NCI-H2081 (cell line): ENCODE measurements at regions not wholly inside any gene's neighbourhood (a gene's known extent, or its start where the extent isn't known, plus 50 kb on each side); places are given as distances from the start of the nearest gene placed in this dataset.
"Not testable (repeated sequence)": the region's sequence is repeated elsewhere in the genome, so short reads cannot be mapped to it uniquely, and the experiment has no call there.

ENCODE experiments used
- DNase-seq, 2 experiments: peaks; one replicate each; lab custom pipeline; 2025; lab: John Stamatoyannopoulos, UW

DNA sequence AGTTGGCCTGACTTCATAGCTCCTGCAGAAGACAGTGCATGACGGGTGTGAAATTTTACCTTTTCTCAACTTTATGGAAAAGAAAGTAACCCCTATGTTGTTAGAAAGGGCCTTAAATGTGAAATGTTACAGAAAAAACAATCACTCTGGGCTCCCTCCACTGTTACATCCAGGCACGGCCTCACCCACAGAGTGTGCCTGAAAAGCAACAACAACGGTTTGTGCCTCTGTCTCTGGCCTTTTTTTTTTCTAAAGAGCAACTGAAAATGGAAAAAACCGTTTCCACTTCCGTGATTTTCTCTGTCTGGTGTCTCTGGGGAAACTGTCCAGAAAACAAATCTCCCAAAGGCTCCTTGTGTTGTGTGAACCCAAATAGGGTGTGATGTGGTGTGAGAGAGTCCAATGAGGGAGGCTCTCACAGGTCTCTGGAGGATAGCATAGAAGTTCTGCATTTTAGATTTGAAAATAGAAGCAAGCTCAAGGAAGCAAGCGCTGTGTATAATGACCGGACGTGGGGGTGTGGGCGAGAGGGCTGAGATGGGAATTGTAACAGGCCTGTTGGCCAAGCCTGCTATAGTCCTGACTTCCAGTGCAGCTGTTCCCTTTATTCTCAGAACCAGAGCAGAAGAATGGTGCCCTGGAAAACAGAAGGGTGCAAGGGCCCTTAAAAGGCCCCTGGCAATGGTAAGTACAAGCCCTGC is 221.8 kb upstream of the TUT7 start:
- DNase-seq, result no peak

DNA sequence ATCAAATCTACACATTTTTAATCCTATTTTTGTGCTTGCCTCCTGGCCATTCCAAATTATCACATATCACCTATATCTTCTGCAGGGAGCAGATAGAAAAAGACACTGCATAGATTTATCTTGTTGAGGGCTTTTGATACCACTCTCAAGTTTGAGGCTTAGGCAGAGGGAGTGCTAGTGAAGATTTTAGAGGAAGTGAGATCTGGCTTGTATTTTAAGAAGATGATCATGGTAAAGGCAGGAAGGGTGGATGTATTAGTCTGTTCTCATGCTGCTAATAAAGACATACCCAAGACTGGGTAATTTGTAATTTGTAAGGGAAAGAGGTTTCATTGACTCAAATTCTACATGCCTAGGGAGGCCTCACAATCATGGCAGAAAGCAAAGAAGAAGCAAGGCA is 220.9 kb upstream of the TUT7 start:
- DNase-seq, result no peak

DNA sequence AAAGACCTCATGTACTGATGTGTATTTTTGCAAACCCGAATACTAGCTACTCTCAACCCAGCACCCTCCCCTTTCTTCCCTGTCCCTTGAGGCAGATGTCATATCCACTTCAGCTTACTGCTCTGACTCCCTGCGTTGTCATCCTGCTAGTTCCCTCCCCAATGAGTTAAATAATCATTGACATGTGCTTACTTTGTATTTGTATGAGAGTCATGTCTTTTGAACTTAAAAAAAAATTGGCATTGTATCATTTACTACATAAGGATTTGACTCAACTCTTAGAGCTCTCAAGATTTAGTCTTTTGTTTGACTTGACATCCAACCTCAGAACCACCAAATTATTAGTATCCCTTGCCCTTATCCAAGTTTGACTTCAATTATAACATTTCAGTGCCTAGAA is 219.7 kb upstream of the TUT7 start:
- DNase-seq, result no peak

DNA sequence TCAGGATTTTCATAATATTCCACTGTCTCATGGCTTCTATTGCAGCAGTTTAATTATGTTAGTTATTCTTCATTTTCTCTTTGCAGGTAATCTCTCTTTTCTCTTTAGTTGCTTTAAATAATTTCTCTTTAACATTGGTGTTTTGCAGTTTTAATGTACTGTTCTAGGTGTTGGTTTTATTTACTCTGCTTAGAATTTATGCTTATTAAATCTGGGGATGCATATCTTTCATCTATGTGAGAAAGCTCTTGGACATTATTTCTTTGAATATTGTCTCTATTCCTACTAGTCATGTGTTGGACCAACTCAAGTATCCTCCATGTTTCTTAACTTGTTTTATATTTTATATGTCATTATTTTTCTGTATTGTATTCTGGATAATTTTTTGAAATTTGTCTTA is 218.7 kb upstream of the TUT7 start:
- DNase-seq, result no peak

DNA sequence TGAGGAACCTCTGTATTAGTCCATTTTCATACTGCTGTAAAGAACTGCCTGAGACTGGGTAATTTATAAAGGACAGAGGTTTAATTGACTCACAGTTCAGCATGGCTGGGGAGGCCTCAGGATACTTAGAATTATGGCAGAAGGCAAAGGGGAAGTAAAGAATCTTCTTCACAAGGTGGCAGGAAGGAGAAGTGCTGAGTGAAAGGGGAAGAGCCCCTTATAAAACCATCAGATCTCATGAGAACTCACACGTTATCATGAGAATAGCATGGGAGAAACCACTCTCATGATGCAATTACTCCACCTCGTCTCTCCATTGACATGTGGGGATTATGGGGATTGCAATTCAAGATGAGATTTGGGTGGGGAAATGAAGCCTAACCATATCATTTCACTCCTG is 211.4 kb upstream of the TUT7 start:
- not testable (repeated sequence) for DNase-seq

DNA sequence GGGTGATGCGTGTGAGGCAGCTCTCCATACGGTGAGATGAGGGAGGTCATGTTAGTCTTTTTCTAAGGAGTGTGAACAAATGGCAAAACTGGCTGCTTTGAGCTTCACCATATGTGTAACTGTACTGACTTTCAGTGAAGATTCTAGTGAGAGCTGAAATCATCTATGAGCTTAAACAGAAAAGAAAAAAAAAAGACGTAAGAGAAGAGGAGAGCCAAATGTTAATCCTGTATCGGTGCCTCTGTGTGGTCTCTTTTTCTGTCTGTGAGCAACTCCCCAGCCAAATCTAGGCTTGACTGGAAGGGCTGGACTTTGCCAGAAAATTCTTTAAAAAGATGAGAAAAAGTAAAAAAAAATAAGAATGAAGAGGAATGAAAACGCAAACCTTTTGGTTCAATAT is 209.7 kb upstream of the TUT7 start:
- no peak for DNase-seq

DNA sequence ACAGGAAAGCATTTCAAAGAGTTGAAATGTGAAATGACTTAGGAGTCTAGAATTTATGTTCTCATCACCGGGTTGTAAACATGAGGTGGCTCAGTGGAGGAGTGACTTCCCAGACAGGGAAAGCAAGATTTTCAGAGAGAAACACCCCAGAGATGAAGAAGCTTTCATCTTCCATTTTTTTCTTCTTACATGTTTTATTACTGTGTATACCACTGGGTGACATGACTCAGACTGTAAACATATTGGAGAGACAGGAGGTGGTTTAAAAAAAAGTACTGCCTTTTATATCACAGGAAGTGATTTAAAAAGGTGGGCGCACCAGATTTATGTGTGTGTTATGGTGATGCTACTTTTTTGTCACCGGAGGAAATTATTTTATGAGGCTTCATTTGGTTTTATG is 209.1 kb upstream of the TUT7 start:
- no peak for DNase-seq

DNA sequence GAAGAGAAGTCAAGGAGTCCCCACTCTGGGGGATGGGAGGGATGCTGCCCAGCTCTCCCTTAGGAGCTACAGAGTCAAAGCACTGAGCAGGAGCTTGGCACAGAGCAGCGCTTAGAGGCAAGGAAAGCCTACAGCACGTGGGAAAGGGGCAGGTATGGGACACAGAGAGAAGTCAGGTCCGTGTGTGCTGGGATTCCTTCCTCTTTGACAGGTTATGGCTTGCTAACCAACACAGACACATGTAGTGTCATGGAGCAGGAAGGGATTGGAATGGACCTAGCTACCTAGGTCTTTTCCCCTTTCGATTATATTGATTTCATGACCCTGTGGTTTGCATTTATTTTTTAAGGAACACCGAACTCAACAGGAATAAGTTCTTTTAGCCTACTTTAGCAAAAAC is 208.5 kb upstream of the TUT7 start:
- DNase-seq, result no peak

DNA sequence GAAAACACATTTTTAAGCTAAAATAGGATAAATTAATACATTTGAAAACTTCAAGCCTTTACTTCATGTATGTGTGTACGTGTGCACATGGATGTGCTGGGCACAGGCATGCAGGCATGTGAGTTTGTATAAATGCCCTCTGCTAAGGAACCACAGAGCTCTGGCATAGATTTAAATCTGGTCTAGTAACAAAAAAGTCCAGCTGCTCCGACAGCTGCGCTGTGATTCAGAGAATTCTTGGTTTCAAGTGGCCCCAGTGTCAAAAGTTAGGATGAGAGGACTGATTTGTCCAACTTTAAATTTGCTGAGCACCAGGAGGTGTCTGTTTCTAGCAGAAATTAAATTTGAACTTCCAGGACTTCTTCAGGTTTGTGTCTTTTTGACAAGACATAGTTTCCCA is 203.7 kb upstream of the TUT7 start:
- no peak for DNase-seq

DNA sequence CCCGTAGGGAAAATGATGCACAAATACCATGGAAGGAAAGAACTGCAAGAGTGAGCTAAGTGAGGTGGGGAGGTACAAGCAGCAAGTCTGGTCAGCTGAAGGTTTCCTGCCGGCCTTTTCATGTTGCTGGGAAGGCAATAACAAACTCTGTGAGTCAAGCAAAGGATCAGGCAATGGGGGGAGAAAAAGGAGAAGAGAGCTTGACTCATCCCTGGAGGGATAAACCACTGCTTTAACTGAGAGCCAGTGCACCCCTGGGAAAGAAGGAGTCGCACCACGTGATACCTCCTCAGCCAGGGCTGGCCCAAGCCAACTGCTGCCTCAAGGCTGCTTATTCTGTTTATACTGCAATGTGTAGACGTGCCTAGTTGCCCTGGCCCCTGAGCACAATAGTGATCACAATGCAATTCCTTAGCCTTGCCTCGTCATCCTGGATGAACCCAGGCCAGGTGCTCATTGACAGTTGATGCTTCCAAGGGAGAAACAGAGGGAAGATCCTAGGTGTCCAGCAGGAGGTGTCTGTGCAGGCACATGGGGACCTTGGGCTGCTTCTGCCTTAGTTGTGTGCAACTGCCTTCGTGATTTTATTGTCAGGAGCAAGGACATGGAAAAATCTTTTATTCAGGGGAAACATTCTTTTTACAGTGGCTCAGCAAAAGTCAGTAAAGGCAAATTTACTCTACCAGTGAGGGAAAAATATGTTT is 203.0 kb upstream of the TUT7 start:
- DNase-seq, result no peak

DNA sequence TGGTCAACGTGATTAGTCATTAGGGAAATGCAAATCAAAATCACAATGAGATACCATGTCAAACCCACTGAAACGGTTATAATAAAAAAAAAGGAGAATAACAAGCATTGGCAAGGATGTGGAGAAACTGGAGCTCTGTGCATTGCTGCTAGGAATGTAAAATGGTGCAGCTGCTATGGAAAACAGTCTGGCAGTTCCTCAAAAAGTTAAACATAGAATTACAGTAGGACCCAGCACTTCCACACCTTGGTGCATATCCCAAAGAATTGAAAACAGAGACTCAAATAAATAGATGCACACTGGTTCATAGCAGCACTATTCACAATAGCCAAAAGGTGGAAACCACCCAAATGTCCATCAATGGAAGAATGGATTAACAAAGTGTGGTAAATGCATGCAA is 201.5 kb upstream of the TUT7 start:
- no peak for DNase-seq

DNA sequence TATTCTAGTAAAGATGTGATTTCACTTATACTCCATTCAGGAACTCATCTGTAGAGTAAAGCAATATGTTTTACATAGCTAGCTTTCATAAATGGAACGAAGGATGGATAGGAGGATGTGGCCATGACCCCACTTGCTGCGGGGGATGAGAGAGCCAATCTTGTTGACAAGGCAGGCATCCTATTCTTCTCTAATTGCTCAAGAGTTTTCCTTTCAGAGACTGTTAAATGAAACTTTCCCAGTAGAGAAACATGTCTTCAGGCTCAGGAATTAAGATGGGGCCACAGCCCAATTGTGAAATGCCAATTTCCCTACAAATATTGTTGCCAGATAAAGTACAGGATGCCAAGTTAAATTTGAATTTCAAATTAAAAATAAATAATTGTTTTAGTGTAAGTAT is 196.2 kb upstream of the TUT7 start:
- no peak for DNase-seq

DNA sequence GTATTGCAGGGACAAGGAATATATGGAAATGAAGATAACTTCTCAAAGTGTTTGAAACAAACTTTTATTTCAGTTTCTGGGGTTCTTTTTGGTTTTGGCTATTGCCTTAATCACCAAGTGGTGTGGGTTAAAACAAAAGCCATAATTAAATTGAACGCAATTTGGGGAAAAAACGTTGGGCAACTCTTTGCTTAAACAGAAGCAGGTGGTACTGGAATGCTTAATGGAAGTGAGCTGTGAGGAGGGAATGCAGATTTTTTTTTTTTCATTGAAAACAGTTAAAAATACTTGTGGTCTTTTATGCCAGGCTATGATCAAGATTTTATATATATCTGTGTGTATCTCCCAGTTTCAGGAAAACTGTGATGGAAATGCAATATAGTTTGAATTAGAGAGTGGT is 195.7 kb upstream of the TUT7 start:
- no peak for DNase-seq

DNA sequence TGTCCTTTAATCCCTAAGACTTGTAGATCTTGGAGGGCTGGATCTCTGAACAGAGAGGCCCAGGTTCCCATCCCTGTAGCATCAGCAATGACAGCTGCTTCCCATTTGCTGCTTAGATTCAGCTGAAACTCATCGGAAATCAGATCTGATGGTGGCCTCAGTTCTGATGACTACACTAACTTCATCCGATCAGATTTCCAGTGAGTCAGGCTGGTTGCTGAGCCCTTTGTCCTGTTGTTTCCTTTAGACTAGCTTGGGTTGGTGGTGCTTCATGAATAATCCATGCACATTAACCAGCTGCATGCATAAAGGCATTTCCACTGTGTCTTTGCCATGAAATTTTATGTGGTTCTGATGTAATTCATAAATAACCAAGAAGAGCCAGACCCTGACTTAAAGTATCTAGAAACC is 195.2 kb upstream of the TUT7 start:
- DNase-seq, result no peak

DNA sequence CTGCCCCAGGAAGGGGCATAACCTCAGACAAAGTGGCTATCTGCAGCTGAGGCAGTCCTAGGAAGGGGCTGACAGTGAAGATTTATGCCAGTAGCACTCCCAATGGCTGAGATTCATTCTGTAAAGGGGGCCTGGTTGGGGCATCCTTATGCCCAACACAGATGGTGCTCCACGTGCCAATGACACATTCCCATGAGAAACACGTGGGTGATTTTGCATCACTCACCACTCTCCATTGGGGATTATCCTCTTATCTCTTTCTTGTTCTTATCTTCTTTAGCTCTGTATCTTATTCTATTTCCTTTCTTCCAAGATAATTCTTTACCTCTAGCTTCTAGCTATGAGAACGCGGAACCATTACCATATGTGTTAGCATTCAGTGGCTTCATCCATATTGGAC is 194.0 kb upstream of the TUT7 start:
- no peak for DNase-seq

DNA sequence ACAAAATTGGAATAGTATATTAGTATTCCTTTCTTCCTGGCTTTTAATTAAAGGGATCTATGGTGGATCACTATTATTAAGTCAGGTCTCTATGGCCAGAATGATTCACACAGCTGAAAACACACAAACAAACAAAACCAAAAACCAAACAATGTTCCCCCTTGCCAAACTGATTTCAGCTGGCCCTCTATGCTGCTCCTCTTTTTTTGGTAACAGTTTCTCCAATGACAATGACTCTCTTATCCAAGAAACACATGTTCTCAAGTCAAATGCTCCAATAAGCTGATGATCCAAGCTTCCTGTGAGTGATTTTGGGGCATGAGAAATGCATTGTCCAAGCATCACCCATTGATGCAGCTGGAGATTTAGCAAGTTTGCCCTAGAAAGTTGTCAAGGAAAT is 193.4 kb upstream of the TUT7 start:
- no peak for DNase-seq

DNA sequence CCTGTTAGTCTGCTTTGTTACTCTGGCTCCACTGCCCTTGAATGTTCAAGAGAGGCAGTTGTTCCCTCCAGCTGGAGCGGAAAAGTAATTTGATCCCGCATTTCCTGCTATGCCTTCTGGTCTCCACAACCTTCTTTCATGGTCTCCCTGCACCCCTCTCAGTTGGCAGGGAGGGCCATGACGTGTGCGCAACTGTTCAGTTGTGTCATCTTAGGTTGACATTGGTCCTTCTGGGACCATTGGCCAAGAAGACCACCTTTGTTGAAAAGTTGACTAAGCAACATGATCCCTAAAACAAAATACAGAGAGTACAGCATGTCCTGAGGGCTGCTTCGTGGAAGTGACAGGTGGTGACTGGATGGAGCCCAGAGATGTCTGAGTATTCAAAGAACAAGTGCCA is 192.5 kb upstream of the TUT7 start:
- DNase-seq, result no peak

DNA sequence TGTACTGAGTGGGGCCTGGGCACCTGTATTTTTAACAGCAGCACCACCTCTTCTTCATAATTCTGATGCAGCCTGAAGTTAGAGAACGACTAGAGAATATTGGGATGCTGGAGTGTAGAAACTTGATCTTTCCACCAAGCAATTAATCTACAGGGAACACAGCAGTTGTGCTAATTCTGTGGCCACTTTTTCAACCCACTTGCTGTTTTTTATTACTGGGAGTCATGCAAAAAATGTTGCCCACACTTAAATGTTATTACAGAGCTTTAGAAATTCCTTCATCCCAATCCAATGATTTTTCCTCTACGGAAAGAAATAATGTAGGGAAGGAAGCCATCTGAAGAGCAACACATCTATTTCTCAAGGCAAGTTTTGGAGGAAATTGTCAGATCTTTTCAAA is 190.9 kb upstream of the TUT7 start:
- DNase-seq, result no peak

DNA sequence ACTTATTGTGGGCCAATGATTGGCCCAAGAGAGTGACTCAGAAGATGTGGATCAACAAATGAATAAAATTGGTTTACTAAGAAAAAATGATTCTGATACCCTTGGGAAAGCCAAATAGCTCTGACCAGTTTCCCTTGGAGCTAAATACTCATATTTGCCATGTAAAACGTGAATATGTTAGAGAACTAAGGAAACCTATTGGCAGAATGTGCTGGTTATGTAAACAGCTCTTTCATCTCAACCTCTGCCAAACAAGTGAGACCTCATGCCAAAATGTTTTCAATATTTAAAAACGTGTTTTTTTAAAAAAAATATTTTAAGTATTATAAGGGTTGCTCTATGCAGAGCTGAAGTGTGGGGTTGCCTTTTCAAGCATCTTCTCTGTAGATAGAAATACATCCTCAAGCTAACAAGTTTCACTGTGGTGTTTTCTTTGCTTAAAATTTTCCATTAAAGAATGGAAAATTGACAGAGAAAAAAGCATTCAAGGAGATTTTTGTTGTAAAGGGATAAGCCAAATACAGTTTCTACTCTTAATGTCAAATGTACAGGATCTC is 186.9 kb upstream of the TUT7 start:
- DNase-seq, result no peak

DNA sequence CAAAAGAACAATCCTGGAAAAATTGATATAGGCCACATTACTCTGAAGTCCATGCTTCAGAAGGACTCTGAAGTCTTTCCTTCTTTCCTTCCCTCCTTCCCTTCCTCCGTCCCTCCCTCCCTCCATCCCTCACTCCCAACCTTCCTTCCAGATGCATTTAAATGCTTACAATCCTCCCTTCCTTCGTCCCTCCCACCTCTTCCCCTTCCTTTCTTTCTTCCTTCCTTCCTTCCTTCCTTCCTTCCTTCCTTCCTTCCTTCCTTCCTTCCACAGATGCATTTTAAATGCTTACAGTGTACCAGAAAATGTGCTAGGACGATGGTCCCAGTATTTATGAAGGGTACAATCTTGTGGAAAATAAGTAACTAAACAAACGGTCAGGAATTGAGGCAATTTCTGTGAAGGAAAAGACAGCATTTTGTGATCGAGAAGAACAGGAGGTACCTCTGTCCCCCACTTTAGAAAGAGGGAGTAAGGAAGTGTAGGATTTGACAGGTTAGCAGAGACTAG is 181.3 kb upstream of the TUT7 start:
- DNase-seq, result no peak

DNA sequence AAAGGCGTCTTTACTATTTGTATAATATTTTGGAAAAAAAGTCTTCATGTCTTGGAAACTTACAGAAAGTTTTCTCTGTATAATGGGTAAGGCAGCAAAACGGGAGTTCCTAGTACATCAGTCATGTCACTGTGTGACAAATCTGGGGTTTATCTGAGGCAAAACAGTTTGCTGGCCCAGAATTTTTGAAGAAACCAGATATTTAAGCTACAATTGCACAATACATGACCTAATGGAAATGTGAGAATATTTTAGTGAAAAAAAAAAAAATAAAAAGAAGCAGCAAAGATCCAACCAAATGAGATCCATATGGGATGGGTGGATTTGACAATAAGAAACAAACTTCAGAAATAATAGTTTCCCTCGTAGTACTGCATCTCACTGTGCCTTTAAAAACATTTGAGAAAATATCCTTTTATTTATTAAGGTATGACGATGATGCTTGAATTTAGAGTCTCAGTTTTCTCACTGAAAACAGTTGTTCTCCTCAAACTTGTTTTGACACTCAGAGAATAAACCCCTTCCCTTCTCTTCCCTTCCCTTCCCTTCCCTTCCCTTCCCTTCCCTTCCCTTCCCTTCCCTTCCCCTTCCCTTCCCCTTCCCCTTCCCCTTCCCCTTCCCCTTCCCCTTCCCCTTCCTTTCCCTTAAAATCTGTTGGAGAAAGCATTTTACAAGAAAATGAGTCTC is 180.5 kb upstream of the TUT7 start:
- DNase-seq, result no peak

DNA sequence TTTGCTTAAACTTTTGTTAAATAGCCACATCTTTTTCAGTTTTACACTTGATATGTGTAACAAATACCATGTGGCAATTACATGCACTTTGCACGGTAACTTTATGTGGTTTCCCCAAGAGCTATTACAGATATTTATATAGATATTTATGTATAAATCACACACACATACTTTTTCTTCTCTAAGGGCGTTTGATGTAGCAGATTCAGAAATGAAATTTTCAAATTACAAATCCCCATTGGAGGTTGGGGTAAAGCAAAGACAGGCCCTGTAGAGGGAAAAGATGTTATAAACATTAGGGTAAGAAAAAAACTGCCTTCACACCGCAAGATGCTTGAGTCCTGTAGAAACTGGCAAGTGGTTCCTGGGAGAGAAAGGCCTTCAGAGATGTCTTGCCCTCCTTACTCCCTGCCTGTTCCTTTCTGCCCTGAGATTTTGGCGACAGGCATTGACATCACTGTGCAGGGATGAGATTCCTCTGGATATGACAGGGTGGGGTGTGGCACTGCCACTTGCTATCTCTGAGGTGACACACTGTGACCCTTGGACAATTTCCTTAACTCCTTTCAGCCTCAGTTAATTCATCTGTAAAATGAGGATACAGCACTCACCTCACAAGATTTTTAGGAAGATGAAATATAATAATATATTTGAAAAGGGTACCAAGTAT is 177.9 kb upstream of the TUT7 start:
- DNase-seq, result no peak
